GM19035 (cell line): ENCODE measurements at regions not wholly inside any gene's neighbourhood (a gene's known extent, or its start where the extent isn't known, plus 50 kb on each side); places are given as distances from the start of the nearest gene placed in this dataset.

Experiments used
- ATAC-seq: cut with Tn5 transposase; IDR thresholded peaks from one replicate; pipeline ENCODE4 v1.9.1; 2021; ENCODE audit not compliant: unreplicated experiment

DNA sequence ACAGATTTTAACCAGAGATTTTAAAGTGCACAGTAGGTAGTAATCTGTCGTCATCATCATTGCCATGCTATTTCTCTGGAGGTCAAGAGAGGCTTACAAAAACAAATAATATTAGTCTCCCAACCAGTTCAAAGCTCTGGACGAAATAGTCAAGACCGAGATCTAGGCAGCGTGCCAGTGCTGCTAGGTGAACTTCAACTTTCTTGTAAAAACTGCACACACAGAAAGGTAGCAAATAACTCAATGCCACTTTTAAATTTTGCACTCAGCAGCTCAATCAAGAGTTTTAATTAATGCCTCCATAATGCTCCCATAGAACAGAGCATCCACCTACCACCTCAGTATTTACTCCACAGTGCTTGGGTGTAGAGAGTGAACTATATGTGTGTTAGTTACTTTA, 656.8 kb downstream of the IRX1 start:
- no peak for ATAC-seq

DNA sequence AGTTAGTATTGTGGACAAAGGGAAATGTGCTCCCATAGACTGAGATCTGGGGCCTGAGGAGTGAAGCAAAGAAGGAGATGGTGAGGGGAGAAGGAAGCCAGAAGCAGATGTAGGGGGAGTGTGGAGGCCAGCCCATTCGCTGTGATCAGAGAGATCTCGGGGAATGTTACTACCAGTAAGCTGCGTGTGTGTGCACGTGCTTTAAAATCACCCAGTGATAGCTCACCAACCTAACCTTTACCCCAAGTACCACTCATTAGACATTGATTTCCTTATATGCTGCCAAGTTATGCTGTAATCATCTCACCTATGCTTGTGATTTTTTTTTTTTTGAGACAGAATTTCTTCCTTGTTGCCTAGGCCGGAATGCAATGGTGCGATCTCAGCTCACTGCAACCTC, 659.1 kb downstream of the IRX1 start:
- no peak for ATAC-seq

DNA sequence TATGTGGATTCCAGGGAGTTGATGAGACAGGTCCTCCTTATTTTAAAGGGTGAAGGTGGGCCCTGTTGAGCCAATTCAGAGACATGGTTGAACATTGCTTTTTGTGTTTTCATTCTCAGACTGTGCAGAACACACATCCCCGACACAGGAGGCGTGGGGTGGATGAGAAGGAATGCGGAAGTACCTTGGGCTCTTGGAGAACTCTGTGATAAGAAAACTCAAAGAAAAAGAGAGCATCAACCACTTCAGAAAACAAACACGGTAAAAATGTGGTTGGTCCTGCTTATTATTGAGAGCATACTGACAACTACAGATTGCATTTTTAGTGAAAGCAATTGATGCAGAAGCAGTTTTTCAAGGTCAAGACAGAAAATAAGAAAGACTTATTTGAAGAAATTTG, 659.8 kb downstream of the IRX1 start:
- no peak for ATAC-seq

DNA sequence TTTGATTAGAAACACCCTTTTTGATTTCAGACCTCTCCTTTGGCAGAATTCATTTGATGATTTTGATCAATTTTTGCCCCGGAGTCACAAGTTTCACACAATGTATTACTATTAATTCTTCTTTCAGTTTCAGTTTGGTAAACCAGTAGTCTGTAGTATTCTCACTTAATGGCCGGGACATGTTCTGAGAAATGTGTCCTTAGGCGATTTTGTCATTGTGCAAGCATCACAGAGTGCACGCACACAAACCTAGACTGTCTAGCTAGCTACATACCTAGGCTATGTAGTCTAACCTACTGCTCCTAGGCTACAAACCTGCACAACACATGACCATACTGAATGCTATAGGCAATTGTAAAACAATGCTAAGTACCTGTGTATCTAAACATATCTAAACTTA, 662.5 kb downstream of the IRX1 start:
- no peak for ATAC-seq

DNA sequence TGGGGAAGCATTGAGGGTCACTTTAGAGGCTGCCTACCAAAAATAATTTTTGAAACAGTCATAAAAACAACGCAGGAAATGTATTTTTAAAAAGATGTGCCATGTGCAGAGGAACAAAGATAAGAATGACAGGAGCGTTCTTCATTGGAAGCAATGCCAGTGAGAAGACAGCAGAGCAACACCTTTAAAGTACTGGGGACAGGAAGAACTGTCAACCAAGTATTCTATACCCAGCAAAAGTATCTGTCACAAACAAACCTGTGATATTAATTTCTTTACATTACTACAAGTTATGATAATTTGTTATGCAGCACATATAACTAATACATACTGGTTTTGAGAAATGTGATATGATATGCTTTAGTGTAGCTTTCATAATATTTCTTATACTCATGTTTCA, 675.6 kb downstream of the IRX1 start:
- no peak for ATAC-seq

DNA sequence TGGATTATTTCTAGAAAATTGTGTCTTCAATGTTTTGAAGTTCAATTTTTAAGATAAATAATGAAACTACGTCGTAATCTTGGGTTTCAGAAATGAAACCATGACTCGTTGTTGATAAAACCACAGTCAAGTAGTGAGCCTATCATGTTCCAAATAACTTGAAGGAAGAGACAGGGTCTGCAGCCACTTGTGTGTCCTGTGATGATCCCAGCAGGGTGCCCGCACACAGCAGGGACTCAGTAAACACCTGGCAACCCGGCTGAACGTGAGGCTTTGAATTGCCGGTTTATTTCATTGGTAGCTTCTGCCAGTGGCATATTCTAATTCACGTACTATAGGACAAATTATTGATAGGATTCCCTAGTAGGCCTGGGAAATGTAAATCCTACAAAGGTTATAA, 679.6 kb downstream of the IRX1 start:
- no peak for ATAC-seq

DNA sequence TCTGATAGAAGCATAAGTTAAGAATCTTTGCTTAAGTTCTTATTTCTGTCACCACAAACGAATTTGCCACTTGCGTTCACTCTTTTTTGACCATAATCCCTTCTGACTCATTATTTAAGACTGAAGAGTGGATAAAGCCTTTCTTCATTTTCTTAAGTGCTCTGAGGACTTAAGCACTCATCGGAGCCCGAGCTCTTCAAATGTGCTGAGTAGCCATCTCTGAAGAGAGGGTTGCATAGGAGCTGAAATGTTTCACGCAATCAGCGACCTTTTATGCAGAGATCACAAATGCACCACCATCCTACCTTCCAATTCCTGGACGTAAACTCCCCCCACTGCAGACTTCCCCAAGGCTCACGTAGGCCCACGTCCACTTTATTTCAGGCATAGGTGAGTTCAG, 699.2 kb downstream of the IRX1 start:
- no peak for ATAC-seq

DNA sequence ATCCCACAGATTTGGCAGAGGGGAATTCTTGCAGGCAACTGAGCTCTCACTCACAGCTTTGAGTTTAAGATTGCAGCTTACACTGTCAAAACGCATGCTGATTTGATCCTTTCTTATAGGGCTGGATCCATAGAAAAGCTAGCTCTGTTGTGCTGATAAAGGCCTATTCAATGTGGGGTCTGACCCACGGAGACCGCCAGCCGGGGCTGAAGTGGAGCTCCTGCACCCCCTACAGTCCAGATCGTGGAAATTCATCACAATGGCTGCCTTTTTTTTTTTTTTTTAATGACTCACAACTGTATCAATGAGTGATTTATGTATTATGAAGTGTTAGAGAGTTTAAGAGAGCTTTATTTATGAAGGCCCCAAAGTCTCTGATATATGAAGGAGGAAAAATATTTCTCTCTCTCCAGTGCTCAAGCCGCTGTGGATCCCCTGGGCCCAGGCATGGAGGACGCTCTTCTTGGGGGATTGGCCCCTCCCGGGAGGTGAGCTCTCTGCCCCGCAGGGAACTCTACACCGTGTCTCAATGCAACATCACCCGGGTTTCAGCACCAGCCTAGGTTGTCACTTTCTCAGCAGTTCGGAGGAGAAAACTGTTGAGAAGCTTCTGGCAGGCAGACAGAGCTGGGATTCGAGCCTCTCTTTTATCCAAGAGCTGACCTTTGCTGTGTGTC, 700.2 kb downstream of the IRX1 start:
- no peak for ATAC-seq

DNA sequence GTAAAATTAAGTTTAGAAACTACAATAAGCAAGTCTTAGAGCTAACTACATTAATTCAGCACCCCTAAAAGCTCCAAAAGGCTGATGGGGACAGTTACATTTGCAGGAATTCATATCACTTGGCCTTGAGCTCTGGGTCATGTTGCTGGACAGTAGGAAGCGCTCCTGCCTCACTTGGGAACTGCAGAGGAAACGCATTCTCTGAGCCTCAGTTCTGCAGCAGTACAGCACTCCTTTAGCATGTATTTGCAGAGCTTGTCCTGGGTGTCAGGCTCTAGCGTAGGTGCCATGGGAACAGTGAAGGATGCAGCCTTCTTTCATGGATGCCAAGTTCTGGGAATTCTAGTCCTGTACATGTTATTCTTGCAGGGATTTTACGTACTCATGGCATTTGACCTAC, 710.4 kb downstream of the IRX1 start:
- no peak for ATAC-seq

DNA sequence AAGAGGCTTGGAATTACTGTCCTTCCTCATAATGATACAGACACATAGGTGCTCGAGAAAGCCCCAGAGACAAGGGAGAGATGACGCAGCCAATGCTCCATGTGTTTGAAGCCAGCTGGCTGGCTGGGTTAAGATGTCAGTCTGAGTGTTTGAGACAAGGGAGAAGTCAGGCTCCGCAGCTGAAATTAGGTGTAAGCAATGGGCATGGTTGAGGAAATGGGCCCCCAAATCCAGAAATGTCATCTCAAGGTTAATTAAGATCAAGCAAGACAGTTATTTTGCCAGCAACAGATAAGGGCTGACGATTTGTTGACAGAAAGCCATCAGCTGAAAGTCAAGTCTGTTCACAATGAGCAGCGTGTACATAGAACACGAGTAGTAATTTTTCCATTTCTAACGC, 713.4 kb downstream of the IRX1 start:
- no peak for ATAC-seq

DNA sequence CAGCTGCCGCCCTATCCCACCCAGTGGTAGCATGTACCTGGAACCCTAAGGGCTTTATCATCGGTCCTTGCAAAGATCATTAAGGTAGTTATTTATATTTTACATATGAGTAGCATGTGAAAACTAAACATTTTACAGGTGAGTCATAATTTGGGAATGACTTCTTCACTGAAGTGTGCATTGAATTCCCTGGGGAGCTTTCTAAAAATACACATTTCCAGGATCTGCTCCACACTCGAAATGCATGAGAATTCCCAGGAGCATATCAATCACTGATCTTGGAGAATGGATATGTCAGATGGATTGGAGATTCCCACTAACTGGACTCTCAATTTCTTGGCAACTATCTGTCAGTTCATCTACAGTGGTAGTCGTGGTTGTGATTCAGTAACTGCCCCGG, 717.5 kb downstream of the IRX1 start:
- no peak for ATAC-seq

DNA sequence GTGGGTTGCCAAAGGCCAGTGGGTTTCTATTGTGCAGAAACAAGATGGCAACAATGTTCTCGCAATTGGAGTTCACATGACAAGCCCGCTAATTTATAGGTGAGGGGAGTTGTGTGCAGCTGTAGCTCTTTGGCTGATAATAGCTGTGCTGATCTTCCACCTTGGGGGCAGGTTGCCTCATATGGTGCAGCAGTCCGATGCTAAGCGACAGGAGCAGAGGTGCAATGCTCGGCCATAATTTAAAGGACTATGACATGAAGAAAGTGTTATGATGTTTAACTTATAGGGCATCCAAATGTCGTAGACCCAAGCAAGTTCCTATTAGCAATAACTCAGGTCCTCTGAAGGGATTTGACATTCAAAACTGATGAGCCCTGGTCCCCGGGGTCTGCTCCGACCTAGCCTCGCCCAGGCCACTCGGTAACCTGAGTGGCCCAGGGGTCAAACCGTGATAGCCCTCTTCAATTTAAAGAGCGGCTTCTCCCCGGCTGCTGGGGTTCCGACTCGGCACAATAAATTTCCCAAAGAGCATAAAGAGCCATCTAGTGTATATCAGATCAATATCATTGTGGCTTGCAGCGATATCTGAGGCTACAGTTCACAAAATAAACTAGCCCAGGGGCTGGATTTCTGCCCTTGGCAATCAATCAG, 724.0 kb downstream of the IRX1 start:
- no peak for ATAC-seq

DNA sequence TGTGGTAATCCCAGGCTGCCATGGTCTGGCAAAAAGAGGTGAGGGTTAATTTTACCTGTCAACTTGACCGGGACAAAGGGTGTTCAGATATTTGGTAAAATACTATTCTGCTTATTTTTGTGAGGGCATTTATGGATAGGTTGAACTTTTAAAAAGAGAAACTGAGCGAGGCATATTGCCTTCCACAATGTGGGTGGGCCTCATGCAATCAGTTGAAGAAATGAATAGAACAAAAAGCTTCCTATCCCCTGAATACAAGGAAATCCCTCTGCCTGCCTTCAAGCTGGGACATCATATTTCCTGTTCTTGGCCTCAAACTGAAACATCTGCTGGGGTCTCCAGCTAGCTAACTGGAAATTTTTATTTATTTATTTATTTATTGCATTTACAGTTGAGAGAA, 734.7 kb downstream of the IRX1 start:
- ATAC-seq: no peak

DNA sequence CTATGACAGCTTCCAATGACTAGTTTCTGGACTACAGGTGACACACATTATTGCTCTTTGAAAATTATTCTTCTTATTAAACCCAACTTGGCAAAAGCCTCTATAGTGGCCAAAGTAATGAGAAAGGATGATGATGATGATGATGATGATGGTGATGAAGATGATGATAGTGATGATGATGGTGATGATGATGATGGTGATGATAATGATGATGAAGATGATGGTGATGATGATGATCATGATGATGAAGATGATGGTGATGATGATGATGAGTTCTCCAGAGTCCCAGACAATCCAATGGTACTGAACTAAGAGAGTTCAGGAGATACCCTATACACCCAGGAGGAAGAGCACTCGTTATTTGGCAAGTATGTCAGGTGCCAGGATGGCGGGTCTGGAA, 739.4 kb downstream of the IRX1 start:
- ATAC-seq: no peak

DNA sequence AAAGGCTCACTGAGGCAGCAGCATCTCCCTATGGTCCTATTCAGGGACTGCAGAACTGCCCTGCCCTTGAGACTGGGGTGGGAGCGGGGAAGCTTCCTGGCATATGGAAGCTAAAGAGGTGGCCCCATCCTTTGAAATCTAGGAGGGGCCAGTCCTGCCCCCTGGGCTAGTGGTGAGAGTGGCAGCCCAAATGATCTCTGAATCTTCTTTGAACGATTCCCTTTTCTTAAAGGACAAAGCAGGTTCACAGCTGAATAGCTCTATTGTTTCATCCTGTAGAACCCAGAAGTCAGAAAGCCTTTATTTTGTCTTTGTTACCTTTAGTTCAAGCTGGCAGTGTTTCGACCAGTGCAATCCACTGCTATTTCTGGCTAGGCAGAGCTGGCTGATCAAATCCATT, 741.9 kb downstream of the IRX1 start:
- ATAC-seq: no peak

DNA sequence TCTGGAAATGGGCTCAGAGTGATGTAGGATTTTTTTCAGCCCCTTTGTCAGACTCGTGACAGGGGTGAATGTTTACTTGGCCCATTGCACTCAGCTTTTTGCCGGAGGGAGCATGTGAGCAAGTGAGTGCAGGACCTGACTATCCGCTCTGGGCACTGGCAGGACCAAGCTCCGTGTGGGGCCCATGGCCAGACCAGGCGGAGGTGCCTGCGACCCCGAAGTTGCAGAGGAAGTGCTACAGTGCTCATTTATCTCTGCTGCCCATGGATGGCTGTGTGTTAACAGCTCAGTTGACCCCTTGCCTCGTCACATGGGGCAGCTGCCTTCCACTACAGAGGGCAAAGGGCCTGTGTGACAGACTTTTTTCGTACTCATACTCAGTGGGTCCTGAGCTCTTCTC, 744.3 kb downstream of the IRX1 start:
- no peak for ATAC-seq

DNA sequence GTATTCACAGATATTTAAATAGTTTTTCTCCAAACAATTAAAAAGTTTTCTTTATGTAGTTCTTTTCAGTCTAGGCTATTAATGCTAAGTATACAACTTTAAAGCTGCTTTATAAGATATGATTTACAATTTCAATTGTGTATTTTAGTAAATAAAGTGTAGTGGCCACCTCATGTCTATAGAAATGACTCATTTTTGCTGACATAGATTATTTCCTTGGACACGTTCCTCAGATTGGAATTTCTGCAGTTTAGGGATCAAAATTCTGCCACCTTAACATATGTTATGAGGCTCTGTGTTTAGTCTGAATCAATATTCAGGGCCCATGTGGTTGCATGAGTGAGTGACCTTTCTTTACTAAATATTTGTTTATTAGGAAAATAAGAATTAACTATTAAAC, 750.2 kb downstream of the IRX1 start:
- no peak for ATAC-seq

DNA sequence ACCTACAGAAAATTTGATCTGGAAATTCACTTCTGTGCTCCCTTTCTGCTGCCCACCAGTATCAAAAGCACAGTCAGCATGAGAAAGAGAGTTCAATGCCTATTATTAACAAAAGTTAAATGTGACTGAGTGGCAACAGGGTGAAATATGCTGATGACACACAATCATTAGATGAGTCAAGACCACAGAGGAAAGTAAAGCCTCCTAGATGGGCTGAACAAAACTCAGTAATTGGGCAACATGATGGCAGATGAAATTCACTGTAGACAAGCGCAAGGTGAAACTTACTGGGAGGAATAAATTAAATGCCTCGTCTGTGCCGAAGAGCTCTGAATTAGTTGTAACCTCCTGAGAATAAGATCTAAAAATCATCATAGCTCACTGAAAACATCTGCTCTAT, 752.8 kb downstream of the IRX1 start:
- no peak for ATAC-seq

DNA sequence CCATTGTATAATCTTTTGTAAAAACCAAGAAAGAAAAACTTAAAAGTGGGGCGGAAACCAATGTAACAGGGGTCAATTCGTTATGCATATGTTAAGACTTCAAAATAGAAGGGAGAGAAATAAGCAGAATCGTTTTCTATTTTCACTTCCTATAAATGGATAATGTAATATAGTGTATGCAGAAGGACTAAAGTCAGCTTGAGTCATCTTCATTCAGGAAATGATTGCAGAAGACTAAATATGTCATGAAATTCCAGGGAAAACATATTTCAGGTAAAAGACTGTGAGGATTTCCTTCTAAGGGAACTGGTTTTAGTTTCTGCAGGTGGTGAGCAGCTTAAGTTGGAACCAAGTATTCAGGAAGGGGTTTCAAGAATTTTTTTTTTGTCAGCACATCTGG, 753.3 kb downstream of the IRX1 start:
- ATAC-seq: no peak

DNA sequence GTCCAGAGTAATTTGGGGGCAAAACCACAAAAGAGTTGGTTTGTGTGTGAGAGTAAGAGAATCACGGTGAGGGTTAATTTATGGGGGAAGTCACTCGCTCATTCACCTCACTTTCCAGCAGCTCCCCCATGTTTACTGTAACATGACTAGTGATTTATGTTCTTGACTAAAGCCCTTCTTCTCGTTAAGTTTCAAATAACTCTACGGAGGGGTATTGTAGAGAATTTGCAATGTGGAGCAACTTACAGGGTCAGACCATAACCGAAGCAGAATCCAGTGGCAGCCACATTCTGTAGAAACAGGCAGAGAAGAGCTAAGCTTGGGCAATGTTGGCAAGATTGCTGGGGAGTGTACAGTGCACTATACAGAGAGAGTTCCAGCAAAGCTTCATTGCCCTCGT, 760.6 kb downstream of the IRX1 start:
- ATAC-seq: no peak

DNA sequence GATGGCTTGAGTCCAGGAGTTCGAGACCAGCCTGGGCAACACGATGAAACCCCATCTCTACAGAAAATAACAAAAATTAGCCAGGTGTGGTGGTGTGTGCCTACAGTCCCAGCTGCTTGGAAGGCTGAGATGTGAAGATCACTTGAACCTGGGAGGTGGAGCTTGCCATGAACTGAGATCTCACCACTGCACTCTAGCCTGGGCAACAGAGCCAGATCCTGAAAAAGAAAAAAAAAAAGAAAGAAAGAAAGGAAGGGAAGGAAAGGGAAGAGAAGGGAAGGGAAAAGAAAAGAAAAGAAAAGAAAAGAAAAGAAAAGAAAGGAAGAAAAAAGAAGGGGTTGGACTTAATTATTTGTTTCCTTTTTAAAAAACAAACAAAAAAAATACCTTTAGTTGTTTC, 764.2 kb downstream of the IRX1 start:
- no peak for ATAC-seq

DNA sequence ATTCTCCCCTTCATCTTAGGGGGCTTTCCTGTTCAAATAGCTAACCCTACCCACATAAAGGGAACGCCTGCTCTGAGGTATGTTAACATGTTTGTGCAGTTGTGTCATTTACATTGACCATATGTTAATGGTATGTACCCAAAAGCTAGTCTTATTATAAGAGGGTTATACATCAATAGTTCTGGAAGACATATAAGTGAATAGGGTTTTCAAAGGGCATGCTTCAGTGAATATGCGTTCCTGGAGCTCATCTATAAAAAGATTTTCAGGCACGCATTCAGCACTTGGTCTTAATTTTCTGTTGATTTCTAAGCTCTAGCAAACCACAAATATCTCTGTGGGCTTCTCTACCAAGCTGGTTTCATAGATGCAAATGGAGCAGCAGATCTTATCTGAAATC, 766.1 kb downstream of the IRX1 start:
- ATAC-seq: no peak

DNA sequence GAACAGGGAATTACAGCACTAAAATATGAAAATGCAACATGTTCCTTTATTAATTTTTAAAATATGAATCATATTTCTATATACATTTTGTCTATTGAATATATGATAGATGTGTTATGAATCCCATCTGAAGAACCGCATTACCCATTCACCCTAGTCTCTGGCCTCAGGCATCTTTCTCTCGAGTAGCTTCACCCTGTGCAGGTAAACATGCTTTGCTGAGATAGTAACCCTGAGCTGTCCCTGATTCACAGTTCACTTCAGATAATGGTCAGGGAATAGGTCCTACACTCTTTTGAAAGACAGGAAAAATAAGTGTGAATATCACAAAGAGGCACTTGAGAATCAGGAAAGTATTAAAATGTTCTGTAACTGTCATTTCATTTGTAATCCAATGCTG, 766.8 kb downstream of the IRX1 start:
- ATAC-seq: no peak
